ENCODE measurements at regions not wholly inside any gene's neighbourhood (a gene's known extent, or its start where the extent isn't known, plus 50 kb on each side); places are given as distances from the start of the nearest gene placed in this dataset.

DNA sequence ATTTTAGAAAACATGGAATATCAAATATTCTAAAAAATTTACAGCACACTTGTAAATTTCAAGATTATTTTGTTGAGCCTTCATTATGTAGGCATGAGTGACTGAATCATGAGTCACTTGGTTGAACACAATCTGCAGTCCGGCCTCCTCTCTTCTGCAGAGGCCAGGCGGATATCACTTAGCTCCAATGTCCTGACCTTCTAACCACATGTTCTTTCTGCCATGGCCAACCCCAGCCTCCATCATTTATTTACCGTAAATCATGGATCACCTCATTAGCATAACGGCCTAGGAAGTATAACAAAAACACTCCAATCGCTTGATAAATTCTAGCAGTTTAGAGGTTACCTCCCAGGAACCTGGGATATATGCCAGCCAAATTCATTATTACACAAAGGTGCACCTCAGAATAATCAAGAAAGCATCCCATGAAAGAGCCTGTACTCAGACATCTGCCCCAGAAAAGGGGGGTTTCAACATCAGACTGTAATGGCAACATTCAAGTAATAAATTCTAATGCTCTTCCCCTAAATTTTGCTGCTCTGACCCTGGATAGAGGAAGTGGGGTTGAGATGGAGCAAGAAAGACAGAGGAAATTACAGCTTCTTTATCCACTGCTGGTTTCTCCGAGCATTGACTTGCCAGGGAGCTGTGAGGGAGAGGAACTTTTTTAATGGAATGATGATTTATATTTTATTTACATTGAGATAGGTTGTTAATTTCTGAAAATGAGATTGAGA is 2153.6 kb upstream of the AGA start (continued):
- TF ChIP-seq ZBTB20 (CRISPR knock-in tag; IDR thresholded peaks at IDR 0.05; ENCODE audit: borderline replicate concordance, low read depth) (no peak), SMAD3 (CRISPR knock-in tag; IDR thresholded peaks at IDR 0.05) (no peak), HNRNPUL1 (IDR thresholded peaks at IDR 0.05; ENCODE audit: low read depth, low read length) (no peak), ZNF788 (CRISPR knock-in tag; IDR thresholded peaks at IDR 0.05; ENCODE audit: borderline replicate concordance) (no peak), DR1 (CRISPR knock-in tag; IDR thresholded peaks at IDR 0.05) (no peak)
- TF ChIP-seq, protein P1, sequence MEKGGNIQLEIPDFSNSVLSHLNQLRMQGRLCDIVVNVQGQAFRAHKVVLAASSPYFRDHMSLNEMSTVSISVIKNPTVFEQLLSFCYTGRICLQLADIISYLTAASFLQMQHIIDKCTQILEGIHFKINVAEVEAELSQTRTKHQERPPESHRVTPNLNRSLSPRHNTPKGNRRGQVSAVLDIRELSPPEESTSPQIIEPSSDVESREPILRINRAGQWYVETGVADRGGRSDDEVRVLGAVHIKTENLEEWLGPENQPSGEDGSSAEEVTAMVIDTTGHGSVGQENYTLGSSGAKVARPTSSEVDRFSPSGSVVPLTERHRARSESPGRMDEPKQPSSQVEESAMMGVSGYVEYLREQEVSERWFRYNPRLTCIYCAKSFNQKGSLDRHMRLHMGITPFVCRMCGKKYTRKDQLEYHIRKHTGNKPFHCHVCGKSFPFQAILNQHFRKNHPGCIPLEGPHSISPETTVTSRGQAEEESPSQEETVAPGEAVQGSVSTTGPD (CRISPR knock-in tag; IDR thresholded peaks at IDR 0.05): no peak
- TF ChIP-seq, protein P2, sequence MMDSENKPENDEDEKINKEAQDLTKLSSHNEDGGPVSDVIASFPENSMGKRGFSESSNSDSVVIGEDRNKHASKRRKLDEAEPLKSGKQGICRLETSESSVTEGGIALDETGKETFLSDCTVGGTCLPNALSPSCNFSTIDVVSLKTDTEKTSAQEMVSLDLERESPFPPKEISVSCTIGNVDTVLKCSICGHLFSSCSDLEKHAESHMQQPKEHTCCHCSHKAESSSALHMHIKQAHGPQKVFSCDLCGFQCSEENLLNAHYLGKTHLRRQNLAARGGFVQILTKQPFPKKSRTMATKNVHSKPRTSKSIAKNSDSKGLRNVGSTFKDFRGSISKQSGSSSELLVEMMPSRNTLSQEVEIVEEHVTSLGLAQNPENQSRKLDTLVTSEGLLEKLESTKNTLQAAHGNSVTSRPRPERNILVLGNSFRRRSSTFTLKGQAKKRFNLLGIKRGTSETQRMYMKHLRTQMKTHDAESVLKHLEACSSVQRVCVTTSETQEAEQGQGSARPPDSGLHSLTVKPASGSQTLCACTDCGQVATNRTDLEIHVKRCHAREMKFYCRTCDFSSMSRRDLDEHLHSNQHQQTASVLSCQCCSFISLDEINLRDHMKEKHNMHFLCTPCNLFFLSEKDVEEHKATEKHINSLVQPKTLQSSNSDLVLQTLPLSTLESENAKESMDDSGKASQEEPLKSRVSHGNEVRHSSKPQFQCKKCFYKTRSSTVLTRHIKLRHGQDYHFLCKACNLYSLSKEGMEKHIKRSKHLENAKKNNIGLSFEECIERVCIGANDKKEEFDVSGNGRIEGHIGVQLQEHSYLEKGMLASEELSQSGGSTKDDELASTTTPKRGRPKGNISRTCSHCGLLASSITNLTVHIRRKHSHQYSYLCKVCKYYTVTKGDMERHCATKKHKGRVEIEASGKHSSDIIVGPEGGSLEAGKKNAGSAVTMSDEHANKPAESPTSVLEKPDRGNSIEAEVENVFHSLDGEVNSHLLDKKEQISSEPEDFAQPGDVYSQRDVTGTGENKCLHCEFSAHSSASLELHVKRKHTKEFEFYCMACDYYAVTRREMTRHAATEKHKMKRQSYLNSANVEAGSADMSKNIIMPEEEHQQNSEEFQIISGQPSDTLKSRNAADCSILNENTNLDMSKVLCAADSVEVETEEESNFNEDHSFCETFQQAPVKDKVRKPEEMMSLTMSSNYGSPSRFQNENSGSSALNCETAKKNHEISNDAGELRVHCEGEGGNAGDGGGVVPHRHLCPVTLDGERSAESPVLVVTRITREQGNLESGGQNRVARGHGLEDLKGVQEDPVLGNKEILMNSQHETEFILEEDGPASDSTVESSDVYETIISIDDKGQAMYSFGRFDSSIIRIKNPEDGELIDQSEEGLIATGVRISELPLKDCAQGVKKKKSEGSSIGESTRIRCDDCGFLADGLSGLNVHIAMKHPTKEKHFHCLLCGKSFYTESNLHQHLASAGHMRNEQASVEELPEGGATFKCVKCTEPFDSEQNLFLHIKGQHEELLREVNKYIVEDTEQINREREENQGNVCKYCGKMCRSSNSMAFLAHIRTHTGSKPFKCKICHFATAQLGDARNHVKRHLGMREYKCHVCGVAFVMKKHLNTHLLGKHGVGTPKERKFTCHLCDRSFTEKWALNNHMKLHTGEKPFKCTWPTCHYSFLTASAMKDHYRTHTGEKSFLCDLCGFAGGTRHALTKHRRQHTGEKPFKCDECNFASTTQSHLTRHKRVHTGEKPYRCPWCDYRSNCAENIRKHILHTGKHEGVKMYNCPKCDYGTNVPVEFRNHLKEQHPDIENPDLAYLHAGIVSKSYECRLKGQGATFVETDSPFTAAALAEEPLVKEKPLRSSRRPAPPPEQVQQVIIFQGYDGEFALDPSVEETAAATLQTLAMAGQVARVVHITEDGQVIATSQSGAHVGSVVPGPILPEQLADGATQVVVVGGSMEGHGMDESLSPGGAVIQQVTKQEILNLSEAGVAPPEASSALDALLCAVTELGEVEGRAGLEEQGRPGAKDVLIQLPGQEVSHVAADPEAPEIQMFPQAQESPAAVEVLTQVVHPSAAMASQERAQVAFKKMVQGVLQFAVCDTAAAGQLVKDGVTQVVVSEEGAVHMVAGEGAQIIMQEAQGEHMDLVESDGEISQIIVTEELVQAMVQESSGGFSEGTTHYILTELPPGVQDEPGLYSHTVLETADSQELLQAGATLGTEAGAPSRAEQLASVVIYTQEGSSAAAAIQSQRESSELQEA (CRISPR knock-in tag; IDR thresholded peaks at IDR 0.05; ENCODE audit: not compliant biosample characterization): no peak
- TF ChIP-seq, protein P3, sequence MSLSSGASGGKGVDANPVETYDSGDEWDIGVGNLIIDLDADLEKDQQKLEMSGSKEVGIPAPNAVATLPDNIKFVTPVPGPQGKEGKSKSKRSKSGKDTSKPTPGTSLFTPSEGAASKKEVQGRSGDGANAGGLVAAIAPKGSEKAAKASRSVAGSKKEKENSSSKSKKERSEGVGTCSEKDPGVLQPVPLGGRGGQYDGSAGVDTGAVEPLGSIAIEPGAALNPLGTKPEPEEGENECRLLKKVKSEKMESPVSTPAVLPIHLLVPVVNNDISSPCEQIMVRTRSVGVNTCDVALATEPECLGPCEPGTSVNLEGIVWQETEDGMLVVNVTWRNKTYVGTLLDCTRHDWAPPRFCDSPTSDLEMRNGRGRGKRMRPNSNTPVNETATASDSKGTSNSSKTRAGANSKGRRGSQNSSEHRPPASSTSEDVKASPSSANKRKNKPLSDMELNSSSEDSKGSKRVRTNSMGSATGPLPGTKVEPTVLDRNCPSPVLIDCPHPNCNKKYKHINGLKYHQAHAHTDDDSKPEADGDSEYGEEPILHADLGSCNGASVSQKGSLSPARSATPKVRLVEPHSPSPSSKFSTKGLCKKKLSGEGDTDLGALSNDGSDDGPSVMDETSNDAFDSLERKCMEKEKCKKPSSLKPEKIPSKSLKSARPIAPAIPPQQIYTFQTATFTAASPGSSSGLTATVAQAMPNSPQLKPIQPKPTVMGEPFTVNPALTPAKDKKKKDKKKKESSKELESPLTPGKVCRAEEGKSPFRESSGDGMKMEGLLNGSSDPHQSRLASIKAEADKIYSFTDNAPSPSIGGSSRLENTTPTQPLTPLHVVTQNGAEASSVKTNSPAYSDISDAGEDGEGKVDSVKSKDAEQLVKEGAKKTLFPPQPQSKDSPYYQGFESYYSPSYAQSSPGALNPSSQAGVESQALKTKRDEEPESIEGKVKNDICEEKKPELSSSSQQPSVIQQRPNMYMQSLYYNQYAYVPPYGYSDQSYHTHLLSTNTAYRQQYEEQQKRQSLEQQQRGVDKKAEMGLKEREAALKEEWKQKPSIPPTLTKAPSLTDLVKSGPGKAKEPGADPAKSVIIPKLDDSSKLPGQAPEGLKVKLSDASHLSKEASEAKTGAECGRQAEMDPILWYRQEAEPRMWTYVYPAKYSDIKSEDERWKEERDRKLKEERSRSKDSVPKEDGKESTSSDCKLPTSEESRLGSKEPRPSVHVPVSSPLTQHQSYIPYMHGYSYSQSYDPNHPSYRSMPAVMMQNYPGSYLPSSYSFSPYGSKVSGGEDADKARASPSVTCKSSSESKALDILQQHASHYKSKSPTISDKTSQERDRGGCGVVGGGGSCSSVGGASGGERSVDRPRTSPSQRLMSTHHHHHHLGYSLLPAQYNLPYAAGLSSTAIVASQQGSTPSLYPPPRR (CRISPR knock-in tag; IDR thresholded peaks at IDR 0.05; ENCODE audit: borderline replicate concordance): no peak
- TF ChIP-seq, protein P4, sequence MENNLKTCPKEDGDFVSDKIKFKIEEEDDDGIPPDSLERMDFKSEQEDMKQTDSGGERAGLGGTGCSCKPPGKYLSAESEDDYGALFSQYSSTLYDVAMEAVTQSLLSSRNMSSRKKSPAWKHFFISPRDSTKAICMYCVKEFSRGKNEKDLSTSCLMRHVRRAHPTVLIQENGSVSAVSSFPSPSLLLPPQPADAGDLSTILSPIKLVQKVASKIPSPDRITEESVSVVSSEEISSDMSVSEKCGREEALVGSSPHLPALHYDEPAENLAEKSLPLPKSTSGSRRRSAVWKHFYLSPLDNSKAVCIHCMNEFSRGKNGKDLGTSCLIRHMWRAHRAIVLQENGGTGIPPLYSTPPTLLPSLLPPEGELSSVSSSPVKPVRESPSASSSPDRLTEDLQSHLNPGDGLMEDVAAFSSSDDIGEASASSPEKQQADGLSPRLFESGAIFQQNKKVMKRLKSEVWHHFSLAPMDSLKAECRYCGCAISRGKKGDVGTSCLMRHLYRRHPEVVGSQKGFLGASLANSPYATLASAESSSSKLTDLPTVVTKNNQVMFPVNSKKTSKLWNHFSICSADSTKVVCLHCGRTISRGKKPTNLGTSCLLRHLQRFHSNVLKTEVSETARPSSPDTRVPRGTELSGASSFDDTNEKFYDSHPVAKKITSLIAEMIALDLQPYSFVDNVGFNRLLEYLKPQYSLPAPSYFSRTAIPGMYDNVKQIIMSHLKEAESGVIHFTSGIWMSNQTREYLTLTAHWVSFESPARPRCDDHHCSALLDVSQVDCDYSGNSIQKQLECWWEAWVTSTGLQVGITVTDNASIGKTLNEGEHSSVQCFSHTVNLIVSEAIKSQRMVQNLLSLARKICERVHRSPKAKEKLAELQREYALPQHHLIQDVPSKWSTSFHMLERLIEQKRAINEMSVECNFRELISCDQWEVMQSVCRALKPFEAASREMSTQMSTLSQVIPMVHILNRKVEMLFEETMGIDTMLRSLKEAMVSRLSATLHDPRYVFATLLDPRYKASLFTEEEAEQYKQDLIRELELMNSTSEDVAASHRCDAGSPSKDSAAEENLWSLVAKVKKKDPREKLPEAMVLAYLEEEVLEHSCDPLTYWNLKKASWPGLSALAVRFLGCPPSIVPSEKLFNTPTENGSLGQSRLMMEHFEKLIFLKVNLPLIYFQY (CRISPR knock-in tag; IDR thresholded peaks at IDR 0.05; ENCODE audit: borderline replicate concordance): no peak

Data from HepG2 (cell line).